ENCODE measurements at regions not wholly inside any gene's neighbourhood (a gene's known extent, or its start where the extent isn't known, plus 50 kb on each side); places are given as distances from the start of the nearest gene placed in this dataset.

- DNase-seq = no peak
Measured at GRCh38 chr12:86852451-86852850, 596.3 kb upstream of the MGAT4C start.

- no peak for DNase-seq
Measured at GRCh38 chr12:86838711-86839110, 582.5 kb upstream of the MGAT4C start.

GRCh38 chr12:86838260-86838659, 582.1 kb upstream of the MGAT4C start:
- DNase-seq = no peak

- no peak for DNase-seq
Measured at GRCh38 chr12:86837246-86837645, 581.1 kb upstream of the MGAT4C start.

- DNase-seq = no peak
Measured at GRCh38 chr12:86834217-86834616, 578.0 kb upstream of the MGAT4C start.

DNA sequence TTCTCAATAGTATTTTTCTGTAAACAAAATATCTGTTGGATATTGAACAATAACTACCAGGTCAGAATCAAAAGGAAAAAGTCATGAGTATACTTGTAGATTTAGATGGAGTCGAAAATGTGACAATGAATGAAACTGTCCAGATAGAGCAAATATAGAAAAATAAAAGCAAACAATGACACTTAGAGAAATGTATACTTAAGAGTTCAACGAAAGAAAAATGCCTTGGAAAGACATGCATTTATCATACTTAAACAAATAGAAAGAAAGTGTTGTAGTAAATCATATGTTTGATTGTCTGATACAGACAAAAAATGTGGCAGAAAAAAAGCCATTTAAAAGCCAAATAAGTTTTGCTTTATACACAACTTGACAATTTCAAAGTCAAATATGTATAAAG, 571.2 kb upstream of the MGAT4C start:
- no peak for DNase-seq

GRCh38 chr12:86826051-86826450, 569.9 kb upstream of the MGAT4C start:
- DNase-seq = no peak

DNA sequence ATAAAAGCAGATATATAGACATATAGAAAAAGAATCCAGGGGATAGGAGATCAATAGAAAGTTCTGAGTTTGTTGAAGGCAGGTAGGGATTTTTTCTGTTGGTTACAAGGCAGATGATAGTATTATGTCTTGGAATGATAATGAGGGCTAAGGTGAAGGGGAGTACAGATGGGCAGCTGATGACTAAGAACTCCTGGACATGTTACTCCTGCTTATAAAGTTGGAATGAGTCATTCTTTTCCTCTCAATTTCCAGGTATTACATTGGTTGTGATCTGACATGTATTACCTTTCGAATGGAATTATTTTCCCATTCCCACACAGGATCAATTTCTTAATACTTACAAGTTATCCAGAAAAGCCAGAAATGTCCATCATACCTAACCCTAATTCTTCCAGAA, 545.2 kb upstream of the MGAT4C start:
- DNase-seq = no peak

DNA sequence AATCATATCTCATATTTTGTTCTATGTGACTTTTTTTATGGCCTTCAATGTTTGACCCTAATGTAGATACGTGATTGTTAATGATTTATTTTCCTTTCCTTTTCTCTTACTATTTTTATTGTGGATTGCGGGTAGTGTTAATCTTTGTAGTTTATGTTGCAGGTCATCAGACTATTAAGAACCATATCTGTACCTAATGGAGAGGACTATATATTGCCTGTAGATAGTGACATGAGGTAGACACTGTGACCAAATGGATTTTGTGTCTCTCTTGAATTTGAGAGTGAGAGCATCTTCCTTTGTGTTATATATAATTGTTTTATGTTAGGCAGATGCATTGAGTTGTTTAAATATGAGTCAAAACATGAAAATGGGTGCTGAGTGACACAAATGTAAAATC, 543.4 kb upstream of the MGAT4C start:
- DNase-seq = no peak

DNA sequence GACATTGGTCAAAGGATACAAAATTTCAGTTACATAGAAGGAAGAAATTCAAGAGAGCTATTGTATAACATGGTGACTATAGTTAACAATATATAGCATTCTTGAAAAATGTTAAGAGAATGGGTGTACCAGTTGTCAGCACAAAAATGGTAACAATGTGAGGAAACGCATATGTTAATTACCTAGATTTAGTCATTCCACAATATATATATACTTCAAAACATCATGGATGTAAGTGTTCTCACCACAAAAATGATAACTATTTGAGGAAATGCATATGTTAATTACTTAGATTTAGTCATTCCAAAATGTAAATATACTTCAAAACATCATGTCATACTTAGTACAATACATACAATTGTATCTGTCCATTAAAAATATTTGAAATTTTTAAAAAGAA, 540.4 kb upstream of the MGAT4C start:
- no peak for DNase-seq

- DNase-seq = no peak
Measured at GRCh38 chr12:86788661-86789060, 532.5 kb upstream of the MGAT4C start.

GRCh38 chr12:86787419-86787818, 531.2 kb upstream of the MGAT4C start:
- DNase-seq = no peak

- DNase-seq = peak; percentile 15
Measured at GRCh38 chr12:86777325-86777724, 521.1 kb upstream of the MGAT4C start.

DNA sequence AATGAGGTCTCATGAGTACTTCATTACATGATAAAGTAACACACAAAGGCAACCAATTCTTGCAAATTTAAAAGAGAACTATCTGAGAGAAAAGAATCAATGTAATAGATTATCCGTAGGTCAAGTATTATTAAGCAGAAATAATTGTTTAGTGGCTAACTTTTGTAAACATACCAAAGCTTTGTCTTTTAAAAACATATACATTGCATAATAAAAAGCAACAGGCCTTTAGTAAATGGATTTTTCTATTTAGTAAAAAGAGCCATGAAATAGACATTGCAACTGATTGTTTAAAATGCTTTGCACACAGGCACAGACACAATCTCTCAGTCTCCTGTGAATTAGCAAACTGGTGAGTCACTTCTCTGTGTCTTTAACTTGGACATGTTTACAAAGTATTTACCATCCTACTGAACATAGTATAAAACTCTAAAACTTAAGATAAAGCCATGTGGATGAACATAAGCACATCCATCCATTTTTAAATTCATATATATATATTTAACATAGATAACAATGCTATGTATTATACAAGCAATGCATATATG, 518.7 kb upstream of the MGAT4C start:
- DNase-seq = no peak

- DNase-seq = no peak
Measured at GRCh38 chr12:86772696-86773095, 516.5 kb upstream of the MGAT4C start.

GRCh38 chr12:86770871-86771270, 514.7 kb upstream of the MGAT4C start:
- no peak for DNase-seq

- DNase-seq = no peak
Measured at GRCh38 chr12:86748894-86749293, 492.7 kb upstream of the MGAT4C start.

GRCh38 chr12:86744547-86745212, 488.5 kb upstream of the MGAT4C start:
- no peak for DNase-seq

- DNase-seq = no peak
Measured at GRCh38 chr12:86743875-86744536, 487.8 kb upstream of the MGAT4C start.

DNA sequence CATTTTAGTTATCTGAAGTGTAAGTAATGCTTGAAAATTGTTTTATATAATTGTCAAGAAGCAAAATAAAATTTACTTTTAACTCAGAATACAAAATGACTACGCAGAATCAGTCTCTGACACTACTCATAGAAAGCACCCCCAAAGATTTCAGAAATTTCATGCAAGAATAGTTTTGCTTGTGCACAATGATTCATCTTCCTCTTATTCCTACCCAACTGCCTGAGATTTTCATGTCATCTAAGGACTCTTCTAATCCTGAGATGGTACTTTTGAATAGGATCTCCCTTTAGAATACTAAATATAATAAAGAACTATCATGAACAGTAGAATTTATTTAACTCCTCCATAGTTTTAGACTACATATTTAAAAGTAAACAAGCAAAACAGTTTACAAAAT, 485.3 kb upstream of the MGAT4C start:
- no peak for DNase-seq

DNA sequence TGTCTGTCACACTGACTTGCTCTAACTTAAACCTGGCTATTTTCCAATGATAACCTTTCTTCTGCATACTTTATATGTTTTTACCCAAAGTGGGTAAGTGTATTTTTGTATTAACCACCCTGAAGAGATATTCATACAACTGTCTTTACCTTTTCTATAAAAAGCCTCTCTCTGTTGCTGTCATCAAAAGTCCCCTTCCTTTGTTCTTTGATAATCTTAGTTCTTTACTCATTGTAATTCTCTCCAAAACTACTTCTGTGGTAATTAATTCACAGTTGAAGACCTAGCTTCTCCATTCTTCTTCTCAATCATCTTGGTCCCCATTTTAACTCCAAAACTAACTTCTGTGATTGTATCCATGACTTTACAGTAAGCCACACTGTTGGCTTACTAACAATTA, 479.7 kb upstream of the MGAT4C start:
- DNase-seq = no peak

GRCh38 chr12:86735072-86735471, 478.9 kb upstream of the MGAT4C start:
- no peak for DNase-seq

- DNase-seq = no peak
Measured at GRCh38 chr12:86730233-86730632, 474.0 kb upstream of the MGAT4C start.

DNA sequence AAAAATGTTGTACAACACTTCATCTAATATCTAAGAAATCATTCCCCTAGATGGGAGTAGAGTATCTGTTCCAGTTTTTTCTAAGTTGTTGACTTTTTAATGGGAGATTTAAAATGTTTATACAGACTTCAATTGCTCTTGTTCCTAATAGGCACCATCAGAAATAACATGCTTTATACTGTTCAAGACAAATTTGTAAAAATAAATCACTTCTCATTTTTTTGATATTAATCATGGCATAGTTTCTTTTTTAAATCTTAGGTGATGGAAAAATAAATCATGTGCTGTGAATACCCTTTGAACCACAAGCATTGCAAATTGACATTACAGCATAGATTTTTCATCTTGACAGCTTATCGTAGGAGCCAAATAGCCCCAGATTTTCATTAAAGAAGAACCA, 473.5 kb upstream of the MGAT4C start:
- no peak for DNase-seq

DNA sequence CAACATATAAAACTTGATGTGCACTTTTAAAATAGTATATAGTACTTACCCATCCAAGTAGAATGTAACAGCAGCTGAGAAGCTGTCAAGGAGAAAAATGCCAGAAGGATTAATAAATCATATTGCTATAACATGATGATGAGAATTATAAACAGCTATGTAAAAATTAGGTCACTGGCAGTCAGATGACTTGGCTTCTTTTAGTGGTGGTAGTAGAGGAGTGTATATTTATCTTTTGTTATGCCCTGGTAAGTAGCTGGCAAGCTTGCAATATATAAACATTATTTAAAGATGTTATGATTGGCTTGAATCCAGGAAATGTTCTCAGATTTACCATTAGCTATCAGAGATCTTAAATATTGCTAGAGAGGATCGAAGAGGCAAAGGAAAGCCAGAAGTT, 471.0 kb upstream of the MGAT4C start:
- DNase-seq = peak; percentile 20

All from NCI-H146 (cell line).